ENCODE measurements at regions not wholly inside any gene's neighbourhood (a gene's known extent, or its start where the extent isn't known, plus 50 kb on each side); places are given as distances from the start of the nearest gene placed in this dataset.

DNA sequence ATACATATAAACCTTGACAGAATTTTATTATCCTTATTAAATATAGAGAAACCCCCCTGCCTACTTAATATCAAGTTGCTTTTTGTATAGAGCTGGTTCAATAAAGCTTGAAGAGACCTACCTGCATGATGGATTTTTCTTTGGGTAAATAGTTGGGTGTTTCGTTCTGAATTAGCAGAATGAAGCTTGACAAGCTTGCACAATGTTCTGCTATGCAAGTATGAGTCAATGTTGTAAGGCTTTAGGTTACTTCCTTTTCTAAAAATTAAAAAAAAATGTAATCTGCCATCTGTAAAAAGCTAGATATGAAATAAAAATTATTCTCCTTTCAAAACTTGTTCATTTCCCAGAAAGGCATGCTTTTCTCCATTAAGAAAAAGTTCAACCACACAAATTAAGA lies 1662.6 kb upstream of the SEL1L start:
- DNase-seq (ENCODE audit: low spot score) = no peak
- no peaks in the 10 kb centered on the region for H3K4me1 ChIP-seq (replicated peaks)
- H3K9me3 ChIP-seq = no peaks in the 10 kb centered on the region
- no peaks in the 10 kb centered on the region for H3K27me3 ChIP-seq (replicated peaks; ENCODE audit: insufficient read depth)
- intact Hi-C loops (cut with DNase I) = no loop called here
- H3K4me3 ChIP-seq = no peak overlapping the region
- no peak overlapping the region for H3K27ac ChIP-seq
- TF ChIP-seq POLR2A (IDR thresholded peaks at IDR 0.05) = no peak
- no peak for TF ChIP-seq CTCF (IDR thresholded peaks at IDR 0.05)
- no peak for TF ChIP-seq POLR2AphosphoS5 (IDR thresholded peaks at IDR 0.05)
- WGBS = 70% methylated on average over 1 of the region's 1 CpG
- H3K36me3 ChIP-seq = no peaks in the 10 kb centered on the region

- H3K27ac ChIP-seq = no peak overlapping the region
- no peak overlapping the region for H3K4me3 ChIP-seq
- H3K27me3 ChIP-seq (replicated peaks; ENCODE audit: insufficient read depth) = no peaks in the 10 kb centered on the region
- TF ChIP-seq CTCF (IDR thresholded peaks at IDR 0.05) (no peak), POLR2A (IDR thresholded peaks at IDR 0.05) (no peak), POLR2AphosphoS5 (IDR thresholded peaks at IDR 0.05) (no peak)
- no peaks in the 10 kb centered on the region for H3K36me3 ChIP-seq
- DNase-seq (ENCODE audit: low spot score) = no peak
- no peaks in the 10 kb centered on the region for H3K9me3 ChIP-seq
- WGBS = 95% methylated on average over 2 of the region's 3 CpGs
- no peaks in the 10 kb centered on the region for H3K4me1 ChIP-seq (replicated peaks)
- intact Hi-C loops (cut with DNase I) = no loop called here
Observed at GRCh38 chr14:83197271-83197670, 1663.6 kb upstream of the SEL1L start.

- intact Hi-C loops (cut with DNase I) = no loop called here
- Histone ChIP-seq H3K4me1 (replicated peaks) (no peaks in the 10 kb centered on the region), H3K4me3 (no peak overlapping the region), H3K36me3 (no peaks in the 10 kb centered on the region), H3K27me3 (replicated peaks; ENCODE audit: insufficient read depth) (no peaks in the 10 kb centered on the region), H3K9me3 (no peaks in the 10 kb centered on the region), H3K27ac (no peak overlapping the region)
- WGBS = 89% methylated on average over 1 of the region's 1 CpG
- TF ChIP-seq CTCF (IDR thresholded peaks at IDR 0.05) (no peak), POLR2AphosphoS5 (IDR thresholded peaks at IDR 0.05) (no peak), POLR2A (IDR thresholded peaks at IDR 0.05) (no peak)
- no peak for DNase-seq (ENCODE audit: low spot score)
Observed at GRCh38 chr14:83207550-83207949, 1673.9 kb upstream of the SEL1L start.

DNA sequence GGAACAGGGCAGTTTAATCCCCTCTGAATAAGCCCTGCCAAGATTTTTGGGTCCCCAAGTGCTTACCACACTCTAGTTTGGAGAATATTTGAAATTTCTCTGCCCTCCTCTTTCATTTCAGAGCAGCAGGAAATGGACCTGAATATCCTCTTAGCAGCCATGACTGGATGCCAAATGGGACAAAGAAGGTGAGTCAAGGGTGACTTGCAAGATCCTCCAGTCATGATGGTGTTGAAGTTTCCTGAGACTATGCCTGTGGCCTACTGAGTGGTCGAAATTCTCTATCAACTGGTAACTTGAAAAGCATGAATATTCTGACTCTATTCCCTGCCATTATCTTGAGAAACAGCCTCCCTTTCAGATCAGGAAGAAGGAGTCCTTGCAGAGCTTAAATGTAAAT lies 1674.7 kb upstream of the SEL1L start:
- Histone ChIP-seq H3K4me3 (no peak overlapping the region), H3K27me3 (replicated peaks; ENCODE audit: insufficient read depth) (no peaks in the 10 kb centered on the region), H3K4me1 (replicated peaks) (no peaks in the 10 kb centered on the region), H3K36me3 (no peaks in the 10 kb centered on the region), H3K27ac (no peak overlapping the region), H3K9me3 (no peaks in the 10 kb centered on the region)
- intact Hi-C loops (cut with DNase I) = no loop called here
- 91% methylated on average over 1 of the region's 1 CpG for WGBS
- no peak for TF ChIP-seq CTCF (IDR thresholded peaks at IDR 0.05)
- TF ChIP-seq POLR2AphosphoS5 (IDR thresholded peaks at IDR 0.05) = no peak
- TF ChIP-seq POLR2A (IDR thresholded peaks at IDR 0.05) = no peak
- no peak for DNase-seq (ENCODE audit: low spot score)

DNA sequence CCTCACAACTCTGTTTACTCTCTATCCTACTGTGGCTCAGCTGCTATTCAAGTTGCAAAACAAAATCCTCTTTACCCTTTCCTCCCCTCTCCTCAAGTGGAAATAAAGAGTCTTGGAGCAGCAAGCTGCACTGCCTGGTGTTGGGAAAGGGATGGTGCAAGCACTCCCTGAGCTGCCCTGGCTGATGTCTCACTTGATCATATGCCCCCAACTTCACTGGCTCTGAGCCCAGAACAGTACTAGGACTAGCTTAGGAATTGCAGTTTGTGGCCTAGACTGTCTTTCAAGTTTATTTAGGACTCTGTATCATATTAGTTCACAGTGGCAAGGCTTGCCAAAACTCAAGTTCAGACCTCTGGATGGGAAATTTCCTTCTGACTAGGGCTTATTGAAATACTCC lies 1683.8 kb upstream of the SEL1L start:
- DNase-seq (ENCODE audit: low spot score) = no peak
- intact Hi-C loops (cut with DNase I) = no loop called here
- no peak for TF ChIP-seq POLR2AphosphoS5 (IDR thresholded peaks at IDR 0.05)
- no peak for TF ChIP-seq CTCF (IDR thresholded peaks at IDR 0.05)

More for the DNA sequence above, 1683.8 kb upstream of the SEL1L start:
- Histone ChIP-seq H3K4me1 (replicated peaks) (no peaks in the 10 kb centered on the region), H3K36me3 (no peaks in the 10 kb centered on the region), H3K27ac (no peak overlapping the region), H3K27me3 (replicated peaks; ENCODE audit: insufficient read depth) (no peaks in the 10 kb centered on the region), H3K9me3 (no peaks in the 10 kb centered on the region), H3K4me3 (no peak overlapping the region)

Measured in prostate gland (tissue), 2 donors.